HG03439 (cell line): ENCODE measurements at regions not wholly inside any gene's neighbourhood (a gene's known extent, or its start where the extent isn't known, plus 50 kb on each side); places are given as distances from the start of the nearest gene placed in this dataset.

ENCODE experiments used
- ATAC-seq: cut with Tn5 transposase; IDR thresholded peaks from one replicate; pipeline ENCODE4 v1.9.1; 2021; ENCODE audit warnings: mild to moderate bottlenecking, moderate library complexity; ENCODE audit not compliant: unreplicated experiment

- no peak for ATAC-seq
These were observed 311.6 kb upstream of the SEMA3A start for GRCh38 chr7:84506151-84506550.

DNA sequence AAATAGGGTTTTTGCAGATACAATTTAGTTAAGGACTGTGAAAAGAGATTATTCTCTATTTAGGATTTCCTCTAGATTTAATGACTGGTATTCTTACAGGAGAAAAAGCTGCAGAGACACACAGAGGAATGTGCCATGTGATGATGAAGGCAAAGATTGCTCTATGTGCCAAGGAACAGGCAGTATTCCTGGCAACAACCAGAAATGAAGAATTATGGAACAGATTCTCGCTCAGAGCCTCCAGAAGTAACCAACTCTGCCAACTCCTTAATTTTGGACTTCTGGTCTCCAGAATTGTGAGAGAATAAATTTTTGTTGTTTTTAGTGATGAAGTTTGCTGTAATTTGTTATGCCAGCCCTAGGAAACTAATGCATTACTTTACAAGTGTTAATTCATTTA lies 307.6 kb upstream of the SEMA3A start:
- no peak for ATAC-seq

- no peak for ATAC-seq
These were observed 303.3 kb upstream of the SEMA3A start for GRCh38 chr7:84497873-84498272.

DNA sequence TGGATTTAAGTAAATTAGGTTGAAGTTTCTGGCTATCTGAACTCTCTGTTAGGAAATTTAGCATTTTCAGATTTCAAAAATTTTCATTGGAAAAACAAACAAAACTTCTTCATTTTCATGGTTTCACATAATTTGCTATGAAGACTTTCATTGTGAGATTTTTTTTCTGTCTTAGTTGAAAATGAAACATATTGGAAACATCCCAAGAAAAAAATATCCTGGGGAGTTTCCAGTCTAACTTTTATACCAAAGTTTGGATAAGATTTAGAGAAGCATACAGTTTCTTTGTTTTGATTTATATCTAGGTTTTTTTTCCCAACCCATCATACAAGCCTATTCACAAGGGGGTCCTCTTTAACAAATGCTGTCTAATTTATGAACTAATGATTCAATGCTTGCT lies 300.5 kb upstream of the SEMA3A start:
- ATAC-seq, result no peak

- no peak for ATAC-seq
These were observed 297.8 kb upstream of the SEMA3A start for GRCh38 chr7:84492098-84493034.

DNA sequence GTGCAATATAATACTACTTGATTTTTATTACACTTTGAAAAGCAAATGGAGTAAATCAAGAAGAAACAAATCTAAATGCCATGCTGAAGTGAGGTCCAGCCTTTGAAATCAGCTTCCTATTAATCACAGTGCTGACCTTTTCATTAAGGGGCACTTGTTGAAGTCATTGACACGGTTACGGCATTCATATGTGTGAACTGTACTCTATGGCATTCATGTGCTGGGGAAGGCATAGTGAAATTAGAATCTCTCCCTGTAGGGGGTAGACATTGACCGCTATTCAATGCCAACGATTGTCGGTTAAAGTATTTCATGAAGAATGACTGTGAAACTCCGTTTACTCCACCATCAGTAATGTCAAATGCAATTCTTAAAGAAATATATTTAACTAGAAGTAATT lies 296.1 kb upstream of the SEMA3A start:
- ATAC-seq, result no peak

- no peak for ATAC-seq
These were observed 290.0 kb upstream of the SEMA3A start for GRCh38 chr7:84484502-84485079.

GRCh38 chr7:84482476-84482875 lies 287.9 kb upstream of the SEMA3A start:
- ATAC-seq, result no peak

DNA sequence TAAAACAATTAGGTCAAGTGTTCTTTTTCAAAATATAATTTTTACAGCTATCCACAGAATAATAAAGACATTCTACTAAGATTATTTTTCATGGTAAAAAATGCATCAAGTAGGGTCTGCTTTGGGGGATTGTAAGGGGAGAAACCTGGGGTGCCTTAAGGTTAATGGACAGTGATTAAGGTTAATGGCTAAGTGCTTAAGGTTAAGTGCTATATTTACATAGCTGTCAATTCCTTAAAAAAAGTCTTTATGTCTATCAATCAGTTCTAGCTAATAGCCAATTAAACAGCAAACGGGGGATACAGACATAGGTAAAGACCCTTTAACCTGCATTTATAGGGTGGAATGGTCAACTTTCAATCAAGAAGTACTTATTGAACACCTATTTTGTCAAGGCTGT lies 284.5 kb upstream of the SEMA3A start:
- no peak for ATAC-seq

- no peak for ATAC-seq
These were observed 283.3 kb upstream of the SEMA3A start for GRCh38 chr7:84477786-84478478.

DNA sequence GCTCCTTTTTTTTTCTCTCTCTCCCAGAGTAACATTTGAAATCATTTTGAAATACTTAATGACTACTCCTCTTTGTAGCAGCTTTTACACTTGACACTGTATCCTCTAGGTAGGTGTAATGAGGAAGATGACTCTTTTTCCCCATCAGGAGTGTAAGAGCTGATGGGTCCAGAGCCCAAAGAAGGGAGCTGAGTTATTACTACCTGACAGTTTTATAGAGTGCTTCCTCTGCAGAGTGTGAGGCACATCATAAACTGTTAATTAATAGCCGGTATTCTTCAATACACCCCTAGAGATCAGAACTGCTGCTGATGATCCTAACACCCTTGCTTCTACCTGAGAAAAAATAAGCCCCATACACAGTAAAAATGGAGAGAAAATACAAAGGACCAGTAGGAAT lies 279.8 kb upstream of the SEMA3A start:
- ATAC-seq, result no peak

DNA sequence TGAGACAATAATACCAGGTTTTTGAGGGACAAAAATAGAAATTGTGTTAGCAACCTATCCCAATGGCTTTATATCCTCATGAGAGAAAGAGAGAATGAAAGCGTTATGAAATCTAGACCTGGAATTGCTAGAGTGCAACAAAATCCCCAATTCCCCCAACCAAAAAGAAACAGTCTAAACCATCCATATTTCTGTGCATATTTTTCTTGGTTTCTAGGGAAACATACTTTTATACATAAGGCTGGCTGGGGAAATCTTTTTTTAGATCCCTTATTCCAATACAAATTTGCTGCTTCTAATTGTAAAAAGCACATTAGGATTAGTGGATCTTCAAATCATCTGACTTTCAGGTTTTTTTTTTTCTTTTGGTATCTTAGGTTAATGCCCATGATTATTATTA lies 277.0 kb upstream of the SEMA3A start:
- no peak for ATAC-seq

- ATAC-seq, result no peak
These were observed 274.4 kb upstream of the SEMA3A start for GRCh38 chr7:84469034-84469433.

DNA sequence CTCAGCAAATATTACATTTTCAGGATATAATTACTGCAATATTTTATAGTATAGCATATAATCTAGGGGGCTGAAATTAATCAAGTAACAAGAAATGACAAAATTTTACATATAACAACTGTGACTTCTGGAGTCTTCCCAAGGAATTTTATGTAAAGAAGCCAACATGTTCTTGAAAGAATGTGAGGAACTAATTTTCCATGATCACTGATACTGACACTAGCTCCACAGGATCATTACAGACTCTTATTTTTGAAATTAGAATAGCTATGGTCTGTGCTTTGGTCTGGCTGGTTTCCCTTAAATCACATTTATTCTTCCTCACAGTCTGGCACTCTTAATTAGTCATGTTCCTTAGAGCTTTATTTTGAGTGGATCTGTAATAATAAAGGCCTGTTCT lies 267.7 kb upstream of the SEMA3A start:
- no peak for ATAC-seq

DNA sequence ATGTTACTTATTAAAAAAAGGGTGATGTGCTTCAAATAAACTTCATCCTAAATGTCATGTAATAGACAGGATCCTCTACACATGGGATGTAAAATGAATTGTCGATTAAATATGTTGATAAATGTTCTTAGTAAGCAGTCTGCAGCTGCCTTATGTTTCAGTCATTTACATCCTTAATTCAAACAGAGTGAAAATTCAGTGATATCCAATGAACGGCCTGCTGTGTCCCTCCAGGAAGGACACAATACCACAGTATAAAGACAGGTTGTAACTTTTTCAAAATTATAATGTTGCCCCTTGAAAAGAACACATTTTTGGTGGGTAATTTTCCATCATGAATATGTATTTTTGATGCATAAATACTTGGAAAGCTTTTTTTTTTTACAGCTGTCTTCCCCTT lies 266.5 kb upstream of the SEMA3A start:
- no peak for ATAC-seq

DNA sequence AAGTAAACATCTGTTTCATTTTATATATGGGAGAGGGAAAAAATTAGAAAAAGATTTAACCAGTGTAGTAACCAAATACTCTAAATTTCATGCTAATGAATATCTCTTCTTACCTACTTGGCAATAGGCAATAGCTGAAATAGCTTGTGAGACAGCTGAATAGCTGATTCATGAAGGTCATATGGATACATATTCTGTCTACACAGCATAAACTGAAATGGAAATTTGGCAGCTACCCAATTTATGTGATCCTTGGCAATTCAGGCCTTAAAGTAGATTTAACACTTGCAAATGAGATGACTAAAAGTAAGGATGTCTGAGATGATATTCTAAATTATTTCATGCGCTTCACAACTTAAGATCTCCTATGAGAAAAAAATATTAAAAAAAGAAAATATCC lies 261.2 kb upstream of the SEMA3A start:
- ATAC-seq, result no peak

- ATAC-seq, result no peak
These were observed 259.8 kb upstream of the SEMA3A start for GRCh38 chr7:84454174-84454959.

- ATAC-seq, result no peak
These were observed 258.0 kb upstream of the SEMA3A start for GRCh38 chr7:84452618-84453017.

DNA sequence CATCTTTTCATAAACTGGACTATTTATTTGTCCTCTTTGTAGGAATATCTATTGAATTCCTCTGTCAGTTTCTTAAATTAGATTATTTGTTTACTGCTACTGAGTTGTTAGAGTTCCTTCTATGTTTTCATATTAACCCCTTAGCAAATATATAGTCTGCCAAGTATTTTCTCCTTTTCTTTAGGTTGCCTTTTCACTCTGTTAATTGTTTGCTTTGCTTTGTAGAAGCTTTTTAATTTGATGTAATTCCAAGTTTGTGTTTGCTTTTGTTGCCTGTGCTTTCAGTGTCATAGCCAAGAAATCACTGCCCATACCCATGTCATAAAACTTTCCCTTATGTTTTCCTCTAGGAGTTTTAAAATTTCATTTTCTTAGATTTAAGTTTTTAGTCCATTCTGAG lies 256.2 kb upstream of the SEMA3A start:
- no peak for ATAC-seq

DNA sequence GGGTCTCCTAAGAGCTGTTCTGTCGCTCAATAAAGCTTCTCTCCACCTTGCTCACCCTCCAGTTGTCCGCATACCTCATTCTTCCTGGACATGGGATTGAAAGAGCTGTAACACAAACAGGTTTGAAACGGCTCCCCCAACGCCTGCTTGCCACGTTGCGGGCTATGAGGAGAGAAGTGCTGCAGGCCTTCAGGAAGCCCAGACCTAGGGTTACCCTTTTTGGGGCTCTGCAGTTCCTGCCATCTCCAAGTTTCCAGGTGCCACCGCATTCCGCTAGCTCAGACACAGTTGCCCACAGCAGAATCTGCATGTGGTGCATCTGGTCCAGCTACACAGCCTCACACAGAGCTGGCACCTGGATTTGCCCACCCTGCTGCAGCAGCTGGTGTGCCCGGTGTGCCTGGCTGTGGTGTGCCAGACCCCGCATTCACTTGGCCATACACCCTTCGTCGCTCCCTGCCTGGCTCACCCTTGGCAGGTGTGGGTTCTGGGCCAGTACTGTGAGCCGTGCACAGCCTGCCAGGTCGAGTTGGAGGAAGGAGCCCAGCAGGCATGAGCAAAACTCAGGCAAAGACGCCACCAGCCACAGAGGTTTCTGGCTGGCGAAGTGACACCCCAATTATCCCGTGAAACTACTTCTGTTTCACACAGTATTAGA lies 253.2 kb upstream of the SEMA3A start:
- no peak for ATAC-seq
